Psoas muscle (tissue), 7 donors: ENCODE measurements at regions not wholly inside any gene's neighbourhood (a gene's known extent, or its start where the extent isn't known, plus 50 kb on each side); places are given as distances from the start of the nearest gene placed in this dataset.
"Not testable (repeated sequence)": the region's sequence is repeated elsewhere in the genome, so short reads cannot be mapped to it uniquely, and the experiment has no call there.

Experiments
- ATAC-seq, 4 donors: fragments of 200-7000 bp; cut with Tn5 transposase; one replicate each; pipeline ENCODE4 v1.9.1; 2020; ENCODE audit warnings: moderate library complexity in 3 of 4, mild to moderate bottlenecking in 2 of 4
- DNase-seq, 2 donors: peaks; one replicate each; pipeline ENCODE4 v3.0.0-alpha.2; 2020
- H3K27ac ChIP-seq: fragments of 200-600 bp; one replicate; pipeline ENCODE4 v1.8.0; 2022
- H3K27me3 ChIP-seq, 3 donors: fragments of 200-600 bp in 1 of 3; one replicate each; pipeline versions ENCODE4 v1.6.1 to v1.8.0; 2013 to 2022; ENCODE audit warnings: low read length in 2 of 3, mild to moderate bottlenecking in 2 of 3, moderate library complexity in 1 of 3; ENCODE audit not compliant: insufficient read depth in 3 of 3
- H3K36me3 ChIP-seq, 2 donors: fragments of 200-600 bp in 1 of 2; one replicate each; pipeline versions ENCODE4 v1.6.1 to v1.8.0; 2013 to 2022; ENCODE audit warnings: low read depth in 1 of 2, mild to moderate bottlenecking in 1 of 2, moderate library complexity in 1 of 2; ENCODE audit not compliant: insufficient read depth in 1 of 2
- H3K4me1 ChIP-seq: fragments of 200-600 bp; one replicate; pipeline ENCODE4 v1.8.0; 2022
- H3K4me3 ChIP-seq: fragments of 200-600 bp; one replicate; pipeline ENCODE4 v1.8.0; 2022; ENCODE audit warnings: mild to moderate bottlenecking
- H3K9me3 ChIP-seq: fragments of 200-600 bp; one replicate; pipeline ENCODE4 v1.8.0; 2022
- WGBS, 3 donors: extraction: QIAGEN DNeasy Blood & Tissue Kit; methylation state at CpG; one replicate each; pipeline versions ENCODE4 v1.1.6 to v1.1.7; 2013; 5-methylcytosine and 5-hydroxymethylcytosine counted together
- intact Hi-C, 2 donors: fragments of 100-400 bp; cut with DNase I; formaldehyde crosslinking; loops; one replicate each; pipeline versions ENCODE4 v1.11.0 to v1.14.2; 2022
- TF ChIP-seq, protein P1 (sequence below): fragments of 200-600 bp; IDR thresholded peaks from one replicate; pipeline ENCODE4 v1.8.0; 2022; ENCODE audit warnings: antibody characterized with exemption
- donor health status: healthy with polysubstance abuse.
- donor health status: DM: no; HTN: no; CAD: no; lungs with moderate emphysema.
- donor health status: Bipolar disorder and iron deficiency.
- donor health status: healthy.
- donor health status: DM: yes; HTN: yes; CAD: no.
- donor health status: DM: no; HTN: no; CAD: no.
- donor health status: DM: yes; HTN: yes; CAD: no.

DNA sequence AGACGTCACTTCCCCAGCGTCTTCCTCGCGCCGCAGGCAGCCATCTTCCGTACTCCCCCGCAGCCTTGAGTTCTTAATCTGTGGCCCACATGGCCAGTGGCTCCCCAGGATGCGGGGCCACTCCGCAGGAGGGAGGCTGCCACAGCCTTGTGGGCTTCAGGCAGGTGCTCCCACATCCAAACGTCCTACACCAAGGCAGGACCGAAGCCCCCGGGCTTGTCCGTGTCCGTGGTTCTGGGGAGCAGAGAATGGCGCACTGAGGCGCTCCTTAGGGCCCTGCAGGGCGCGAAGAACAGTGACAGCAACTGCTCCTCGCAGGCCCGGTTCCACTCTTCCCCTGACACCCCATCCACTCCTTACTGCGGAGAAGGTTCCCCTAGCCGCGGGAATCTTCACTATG lies 755.8 kb downstream of the PRIM2 start:
- intact Hi-C loops: no loop called here
- Histone ChIP-seq H3K4me3 (no peak overlapping the region), H3K27ac (no peak overlapping the region), H3K27me3 (peaks cover 0 to 2% (median 0%) of the 10 kb centered on the region in 3 donors), H3K9me3 (no peaks in the 10 kb centered on the region), H3K4me1 (no peaks in the 10 kb centered on the region), H3K36me3 (no peaks in the 10 kb centered on the region)
- no peak for DNase-seq
- 90 to 94% (median 92%) methylated on average over 23 of the region's 23 CpGs for WGBS, 3 donors
- TF ChIP-seq, protein P1, sequence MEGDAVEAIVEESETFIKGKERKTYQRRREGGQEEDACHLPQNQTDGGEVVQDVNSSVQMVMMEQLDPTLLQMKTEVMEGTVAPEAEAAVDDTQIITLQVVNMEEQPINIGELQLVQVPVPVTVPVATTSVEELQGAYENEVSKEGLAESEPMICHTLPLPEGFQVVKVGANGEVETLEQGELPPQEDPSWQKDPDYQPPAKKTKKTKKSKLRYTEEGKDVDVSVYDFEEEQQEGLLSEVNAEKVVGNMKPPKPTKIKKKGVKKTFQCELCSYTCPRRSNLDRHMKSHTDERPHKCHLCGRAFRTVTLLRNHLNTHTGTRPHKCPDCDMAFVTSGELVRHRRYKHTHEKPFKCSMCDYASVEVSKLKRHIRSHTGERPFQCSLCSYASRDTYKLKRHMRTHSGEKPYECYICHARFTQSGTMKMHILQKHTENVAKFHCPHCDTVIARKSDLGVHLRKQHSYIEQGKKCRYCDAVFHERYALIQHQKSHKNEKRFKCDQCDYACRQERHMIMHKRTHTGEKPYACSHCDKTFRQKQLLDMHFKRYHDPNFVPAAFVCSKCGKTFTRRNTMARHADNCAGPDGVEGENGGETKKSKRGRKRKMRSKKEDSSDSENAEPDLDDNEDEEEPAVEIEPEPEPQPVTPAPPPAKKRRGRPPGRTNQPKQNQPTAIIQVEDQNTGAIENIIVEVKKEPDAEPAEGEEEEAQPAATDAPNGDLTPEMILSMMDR: no peak
- ATAC-seq: no peak

DNA sequence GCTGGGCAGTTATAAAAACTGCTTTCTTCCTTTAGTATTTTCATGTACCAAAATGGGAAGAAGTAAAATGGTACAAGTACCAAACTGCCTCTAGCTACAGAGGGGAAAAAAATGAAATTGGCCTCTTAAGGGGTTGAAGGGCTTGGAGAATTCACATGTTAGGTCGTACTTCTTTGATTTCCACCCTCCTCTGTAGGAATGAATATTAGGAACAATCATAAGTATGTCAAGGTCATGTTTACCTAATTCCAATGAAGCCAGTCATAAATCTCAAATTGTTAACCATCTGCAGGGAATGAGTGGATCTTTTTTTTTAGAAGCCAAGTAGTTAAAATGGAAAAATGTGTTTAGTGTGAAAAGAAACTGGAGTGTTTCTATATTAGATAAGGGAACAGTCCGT lies 772.6 kb downstream of the PRIM2 start:
- 37 to 60% (median 53%) methylated on average over 2 of the region's 2 CpGs for WGBS, 3 donors
- not testable (repeated sequence) for ATAC-seq

DNA sequence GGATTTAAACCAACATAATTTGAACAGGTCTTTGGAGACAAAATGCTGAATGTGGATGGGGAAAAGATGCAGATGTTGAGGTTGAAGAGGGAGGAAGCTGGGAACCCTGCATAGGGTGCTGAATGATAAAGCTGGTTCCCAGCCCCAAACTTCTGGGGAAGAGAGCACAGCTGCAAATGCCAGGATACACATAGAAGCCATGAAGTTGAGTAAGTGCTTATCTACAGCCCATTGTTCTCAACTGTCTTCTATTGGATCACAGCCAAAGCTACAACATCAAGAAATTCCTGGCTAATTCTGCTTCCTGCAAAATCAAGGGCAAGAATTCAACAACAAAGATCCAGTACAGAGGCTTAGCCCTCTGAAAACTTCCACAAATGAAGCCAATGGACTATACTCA lies 779.8 kb downstream of the PRIM2 start:
- H3K27ac ChIP-seq, H3K4me1 ChIP-seq, H3K9me3 ChIP-seq, H3K27me3 ChIP-seq, DNase-seq, H3K36me3 ChIP-seq, ATAC-seq, H3K4me3 ChIP-seq, intact Hi-C loops: not testable (repeated sequence)

More for the DNA sequence above, 772.6 kb downstream of the PRIM2 start:
- intact Hi-C loops, H3K36me3 ChIP-seq, DNase-seq, H3K4me1 ChIP-seq, H3K27me3 ChIP-seq, H3K4me3 ChIP-seq, H3K27ac ChIP-seq, H3K9me3 ChIP-seq: not testable (repeated sequence)

DNA sequence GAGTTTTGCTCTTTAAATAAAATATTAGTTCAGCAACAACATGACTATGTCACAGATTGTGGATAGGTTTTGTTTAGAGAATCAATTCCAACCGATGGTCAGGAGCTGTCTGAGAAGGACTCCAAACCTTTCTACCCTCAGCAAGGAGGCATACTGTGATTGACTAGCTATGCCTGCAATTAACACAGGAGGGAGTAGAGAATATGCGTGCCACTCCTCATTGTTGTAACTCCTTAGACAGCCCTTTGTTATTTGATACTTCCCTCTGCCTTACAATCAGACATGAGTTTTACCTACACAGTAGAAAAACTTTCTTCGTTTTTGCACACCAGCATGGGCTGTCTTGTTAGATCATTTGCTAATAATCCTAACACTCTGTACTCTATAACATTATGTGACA lies 796.5 kb downstream of the PRIM2 start:
- no peak overlapping the region for H3K27ac ChIP-seq
- 15 to 26% (median 17%) methylated on average over 3 of the region's 3 CpGs for WGBS, 3 donors
- no peaks in the 10 kb centered on the region for H3K27me3 ChIP-seq
- intact Hi-C loops: no loop called here
- H3K36me3 ChIP-seq: no peaks in the 10 kb centered on the region
- H3K4me1 ChIP-seq: no peaks in the 10 kb centered on the region
- H3K9me3 ChIP-seq: no peaks in the 10 kb centered on the region
- TF ChIP-seq, protein P1: no peak
- ATAC-seq: no peak
- DNase-seq: no peak
- H3K4me3 ChIP-seq: no peak overlapping the region

GRCh38 chr6:58117162-58117561 lies 799.7 kb downstream of the PRIM2 start:
- ATAC-seq, H3K27ac ChIP-seq, H3K9me3 ChIP-seq, H3K36me3 ChIP-seq, intact Hi-C loops, DNase-seq, H3K27me3 ChIP-seq, H3K4me3 ChIP-seq, H3K4me1 ChIP-seq: not testable (repeated sequence)
- 85 to 100% (median 92%) methylated on average over 1 of the region's 1 CpG for WGBS, 3 donors

DNA sequence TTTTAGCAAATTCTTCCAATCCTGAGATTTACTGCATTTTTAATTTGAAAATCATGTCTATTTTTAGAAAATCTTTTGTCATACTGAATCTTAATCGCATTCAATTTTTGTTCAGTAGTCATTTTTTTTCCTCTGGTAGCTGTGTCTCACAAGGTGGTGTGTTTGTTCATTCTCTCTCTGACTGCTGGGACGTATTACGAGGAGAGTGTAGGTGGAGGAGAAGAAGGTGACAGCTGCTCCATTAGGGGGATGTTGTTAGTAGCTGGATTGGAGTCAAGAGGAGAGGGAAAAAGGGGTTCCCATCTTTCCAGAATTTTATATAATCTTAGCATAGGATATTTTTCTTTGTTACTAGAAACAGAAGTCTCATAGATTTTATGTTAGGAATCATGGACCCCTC lies 804.2 kb downstream of the PRIM2 start:
- H3K9me3 ChIP-seq, intact Hi-C loops, H3K36me3 ChIP-seq, ATAC-seq, DNase-seq, H3K27me3 ChIP-seq, H3K4me3 ChIP-seq, H3K4me1 ChIP-seq, H3K27ac ChIP-seq: not testable (repeated sequence)
- 78 to 87% (median 84%) methylated on average over 3 of the region's 3 CpGs for WGBS, 3 donors

GRCh38 chr6:58123770-58124169 lies 806.3 kb downstream of the PRIM2 start:
- not testable (repeated sequence) for DNase-seq
- whole genome bisulfite sequencing, 3 donors: 11 to 18% (median 14%) methylated on average over 2 of the region's 2 CpGs

DNA sequence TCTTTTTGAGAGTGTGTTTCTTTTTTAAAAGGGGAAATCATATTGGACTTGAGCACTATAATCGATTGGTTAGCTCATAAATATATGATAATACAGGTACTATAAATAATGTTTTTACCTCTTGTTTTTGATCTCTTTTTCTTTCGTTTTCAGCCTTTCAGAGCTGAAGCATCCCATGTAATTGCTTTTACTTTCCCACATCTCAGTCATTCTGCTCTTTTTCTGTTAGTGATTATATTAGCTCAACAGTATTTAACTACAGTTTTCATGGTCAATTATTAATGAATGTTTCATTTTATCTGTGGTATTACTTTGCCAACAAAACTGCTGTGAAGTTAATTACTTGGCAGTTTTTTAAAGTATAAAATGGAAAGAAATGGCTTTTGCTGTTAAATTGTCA lies 811.1 kb downstream of the PRIM2 start:
- ATAC-seq, H3K9me3 ChIP-seq, H3K36me3 ChIP-seq, H3K4me1 ChIP-seq, H3K4me3 ChIP-seq, H3K27me3 ChIP-seq, DNase-seq, intact Hi-C loops, H3K27ac ChIP-seq: not testable (repeated sequence)
- 56 to 70% (median 57%) methylated on average over 2 of the region's 2 CpGs for WGBS, 3 donors

More at GRCh38 chr6:58123770-58124169, 806.3 kb downstream of the PRIM2 start:
- H3K27ac ChIP-seq, ATAC-seq, H3K4me3 ChIP-seq, H3K9me3 ChIP-seq, H3K27me3 ChIP-seq, intact Hi-C loops, H3K4me1 ChIP-seq, H3K36me3 ChIP-seq: not testable (repeated sequence)

DNA sequence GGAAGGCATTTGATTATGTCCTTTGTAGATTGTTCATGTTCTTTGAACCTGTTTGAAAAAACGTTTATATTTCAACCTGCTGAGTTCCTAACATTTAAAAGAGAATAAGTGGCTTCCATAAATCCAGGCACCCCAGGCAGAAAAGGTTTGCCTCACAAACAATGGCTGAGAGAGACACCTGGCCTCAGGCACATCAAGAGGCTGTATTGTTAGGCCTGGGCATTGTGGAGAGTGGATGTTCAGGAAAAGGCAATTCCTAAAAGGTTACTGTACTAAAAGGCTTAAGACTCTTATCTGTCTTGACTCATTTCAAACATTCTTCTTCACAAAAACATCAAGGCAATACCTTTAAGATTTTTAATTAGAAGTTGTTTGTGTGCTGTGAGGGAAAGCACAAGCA lies 811.7 kb downstream of the PRIM2 start:
- ATAC-seq, H3K27ac ChIP-seq, H3K27me3 ChIP-seq, H3K36me3 ChIP-seq, H3K9me3 ChIP-seq, H3K4me3 ChIP-seq, H3K4me1 ChIP-seq, DNase-seq, intact Hi-C loops: not testable (repeated sequence)
- 0 to 3% (median 0%) methylated on average over 1 of the region's 1 CpG for WGBS, 3 donors

DNA sequence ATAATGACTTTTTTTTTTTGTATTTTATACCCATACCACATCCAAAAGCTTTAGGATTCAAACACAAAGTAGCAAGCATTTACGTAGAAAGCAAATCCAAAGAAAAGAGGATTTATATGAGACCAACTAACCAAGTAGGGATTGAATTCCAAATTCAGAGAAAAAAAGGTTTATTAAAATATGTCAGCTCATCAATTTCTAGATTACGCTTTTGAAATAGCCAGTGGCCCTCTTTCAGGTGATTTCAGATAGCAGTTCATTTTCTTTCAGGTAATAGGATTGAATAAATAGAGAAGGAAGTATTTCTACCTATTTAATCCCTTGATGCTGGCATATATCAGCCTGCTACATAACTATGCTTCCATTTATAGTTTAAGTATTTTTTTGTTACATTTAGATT lies 822.3 kb downstream of the PRIM2 start:
- H3K4me3 ChIP-seq, intact Hi-C loops, H3K4me1 ChIP-seq, H3K27ac ChIP-seq, H3K27me3 ChIP-seq, H3K36me3 ChIP-seq, DNase-seq, H3K9me3 ChIP-seq, ATAC-seq: not testable (repeated sequence)
- 81 to 84% (median 83%) methylated on average over 2 of the region's 2 CpGs for WGBS, 3 donors
